ENCODE measurements at regions not wholly inside any gene's neighbourhood (a gene's known extent, or its start where the extent isn't known, plus 50 kb on each side); places are given as distances from the start of the nearest gene placed in this dataset.

GRCh38 chr9:88808019-88808656 is 183.1 kb upstream of the S1PR3 start:
- no peak overlapping the region for H3K4me2 ChIP-seq (ENCODE audit: low read depth, low read length, poor library complexity, severe bottlenecking)
- H3K79me2 ChIP-seq (ENCODE audit: insufficient read depth, low read length), result no peaks in the 10 kb centered on the region
- no peaks in the 10 kb centered on the region for H3K9me3 ChIP-seq (ENCODE audit: insufficient read depth, low read length)
- no peaks in the 10 kb centered on the region for H3K36me3 ChIP-seq (ENCODE audit: low read length)
- H3K9me2 ChIP-seq (replicated peaks; ENCODE audit: insufficient read depth, low read length), result no peaks in the 10 kb centered on the region
- no peak overlapping the region for H3K4me3 ChIP-seq (ENCODE audit: insufficient read depth, low read length, poor library complexity, severe bottlenecking)
- H3F3A ChIP-seq (ENCODE audit: insufficient read depth), result no peaks in the 10 kb centered on the region
- no peak for TF ChIP-seq EZH2phosphoT487 (conservative IDR thresholded peaks at IDR 0.05; ENCODE audit: low read length)
- TF ChIP-seq CTCF (IDR thresholded peaks at IDR 0.05; ENCODE audit: insufficient read depth, low read length, poor library complexity, severe bottlenecking), result no peak
- no peaks in the 10 kb centered on the region for H4K20me1 ChIP-seq (ENCODE audit: low read depth, low read length)
- H3K27ac ChIP-seq (ENCODE audit: low read depth, low read length), result no peak overlapping the region
- no peak overlapping the region for H3K9ac ChIP-seq (ENCODE audit: low read length)
- H2AFZ ChIP-seq (ENCODE audit: low read depth, low read length, severe bottlenecking), result no peak overlapping the region
- H3K27me3 ChIP-seq (ENCODE audit: low read length), result no peaks in the 10 kb centered on the region

GRCh38 chr9:88808761-88809354 is 182.4 kb upstream of the S1PR3 start:
- Histone ChIP-seq H3K4me2 (ENCODE audit: low read depth, low read length, poor library complexity, severe bottlenecking) (no peak overlapping the region), H2AFZ (ENCODE audit: low read depth, low read length, severe bottlenecking) (no peak overlapping the region), H3K4me3 (ENCODE audit: insufficient read depth, low read length, poor library complexity, severe bottlenecking) (no peak overlapping the region), H3K27ac (ENCODE audit: low read depth, low read length) (no peak overlapping the region), H3K9me2 (replicated peaks; ENCODE audit: insufficient read depth, low read length) (no peaks in the 10 kb centered on the region), H3K9ac (ENCODE audit: low read length) (no peak overlapping the region), H3K9me3 (ENCODE audit: insufficient read depth, low read length) (no peaks in the 10 kb centered on the region), H4K20me1 (ENCODE audit: low read depth, low read length) (no peaks in the 10 kb centered on the region), H3K79me2 (ENCODE audit: insufficient read depth, low read length) (no peaks in the 10 kb centered on the region), H3K27me3 (ENCODE audit: low read length) (no peaks in the 10 kb centered on the region), H3K36me3 (ENCODE audit: low read length) (no peaks in the 10 kb centered on the region), H3F3A (ENCODE audit: insufficient read depth) (no peaks in the 10 kb centered on the region)
- TF ChIP-seq CTCF (IDR thresholded peaks at IDR 0.05; ENCODE audit: insufficient read depth, low read length, poor library complexity, severe bottlenecking), result no peak
- no peak for TF ChIP-seq EZH2phosphoT487 (conservative IDR thresholded peaks at IDR 0.05; ENCODE audit: low read length)

- no peak for TF ChIP-seq CTCF (IDR thresholded peaks at IDR 0.05; ENCODE audit: insufficient read depth, low read length, poor library complexity, severe bottlenecking)
- no peak for TF ChIP-seq EZH2phosphoT487 (conservative IDR thresholded peaks at IDR 0.05; ENCODE audit: low read length)
- H3K4me2 ChIP-seq (ENCODE audit: low read depth, low read length, poor library complexity, severe bottlenecking), result no peak overlapping the region
- H3K27ac ChIP-seq (ENCODE audit: low read depth, low read length), result no peak overlapping the region
- no peaks in the 10 kb centered on the region for H3K9me2 ChIP-seq (replicated peaks; ENCODE audit: insufficient read depth, low read length)
- H3K36me3 ChIP-seq (ENCODE audit: low read length), result no peaks in the 10 kb centered on the region
- H3K79me2 ChIP-seq (ENCODE audit: insufficient read depth, low read length), result no peaks in the 10 kb centered on the region
- no peaks in the 10 kb centered on the region for H4K20me1 ChIP-seq (ENCODE audit: low read depth, low read length)
- no peaks in the 10 kb centered on the region for H3F3A ChIP-seq (ENCODE audit: insufficient read depth)
- no peaks in the 10 kb centered on the region for H3K9me3 ChIP-seq (ENCODE audit: insufficient read depth, low read length)
- H3K27me3 ChIP-seq (ENCODE audit: low read length), result no peaks in the 10 kb centered on the region
- H3K9ac ChIP-seq (ENCODE audit: low read length), result no peak overlapping the region
- no peak overlapping the region for H3K4me3 ChIP-seq (ENCODE audit: insufficient read depth, low read length, poor library complexity, severe bottlenecking)
- H2AFZ ChIP-seq (ENCODE audit: low read depth, low read length, severe bottlenecking), result no peak overlapping the region
Measured at GRCh38 chr9:88809355-88810161, 181.7 kb upstream of the S1PR3 start.

Measured in SU-DHL-6 (cell line).